ENCODE measurements at regions not wholly inside any gene's neighbourhood (a gene's known extent, or its start where the extent isn't known, plus 50 kb on each side); places are given as distances from the start of the nearest gene placed in this dataset.

DNA sequence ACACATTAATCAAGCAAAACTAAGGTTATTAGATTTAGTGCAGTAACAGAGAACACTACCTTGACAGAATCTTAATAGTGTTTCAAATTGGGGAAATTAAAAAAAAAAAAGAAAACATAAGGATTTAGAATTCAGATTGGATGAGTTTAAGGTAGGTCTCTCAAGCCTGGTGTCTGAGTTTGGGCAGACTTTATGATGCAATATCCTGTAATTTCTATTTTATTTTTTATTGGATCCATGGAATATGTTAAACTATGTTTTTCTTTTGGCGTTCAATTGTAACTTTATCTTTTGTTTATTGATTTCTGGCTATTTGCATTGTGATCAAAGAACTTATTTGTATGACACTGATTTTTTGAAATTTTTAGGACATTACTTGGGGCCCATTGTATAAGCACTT, 394.1 kb upstream of the NETO1 start:
- Histone ChIP-seq H3K79me2 (ENCODE audit: insufficient read depth, low read length) (no peaks in the 10 kb centered on the region), H3K36me3 (ENCODE audit: insufficient read depth, low read length) (no peaks in the 10 kb centered on the region), H3K4me3 (ENCODE audit: insufficient read depth, low read length) (no peak overlapping the region), H2AFZ (ENCODE audit: low read length) (no peak overlapping the region), H3K4me1 (ENCODE audit: insufficient read depth, low read length) (no peaks in the 10 kb centered on the region), H3K27ac (ENCODE audit: low read depth, low read length) (no peak overlapping the region), H4K20me1 (ENCODE audit: insufficient read depth, low read length) (no peaks in the 10 kb centered on the region), H3K4me2 (ENCODE audit: insufficient read depth, low read length) (no peak overlapping the region), H3K9me3 (ENCODE audit: low read depth, low read length) (no peaks in the 10 kb centered on the region), H3K27me3 (ENCODE audit: insufficient read depth, low read length) (no peaks in the 10 kb centered on the region)
- TF ChIP-seq CTCF (IDR thresholded peaks at IDR 0.05; ENCODE audit: extremely low read depth, low read depth, low read length): no peak
- no peak for DNase-seq (ENCODE audit: insufficient read length, low spot score, missing footprints)

- H4K20me1 ChIP-seq (ENCODE audit: insufficient read depth, low read length): no peaks in the 10 kb centered on the region
- no peak overlapping the region for H3K4me2 ChIP-seq (ENCODE audit: insufficient read depth, low read length)
- H3K27me3 ChIP-seq (ENCODE audit: insufficient read depth, low read length): no peaks in the 10 kb centered on the region
- H3K36me3 ChIP-seq (ENCODE audit: insufficient read depth, low read length): no peaks in the 10 kb centered on the region
- H3K9me3 ChIP-seq (ENCODE audit: low read depth, low read length): no peaks in the 10 kb centered on the region
- H2AFZ ChIP-seq (ENCODE audit: low read length): no peak overlapping the region
- H3K4me3 ChIP-seq (ENCODE audit: insufficient read depth, low read length): no peak overlapping the region
- no peak for DNase-seq (ENCODE audit: insufficient read length, low spot score, missing footprints)
- H3K4me1 ChIP-seq (ENCODE audit: insufficient read depth, low read length): no peaks in the 10 kb centered on the region
- no peak for TF ChIP-seq CTCF (IDR thresholded peaks at IDR 0.05; ENCODE audit: extremely low read depth, low read depth, low read length)
- H3K27ac ChIP-seq (ENCODE audit: low read depth, low read length): no peak overlapping the region
- H3K79me2 ChIP-seq (ENCODE audit: insufficient read depth, low read length): no peaks in the 10 kb centered on the region
Observed at GRCh38 chr18:73261243-73261642, 393.5 kb upstream of the NETO1 start.

- Histone ChIP-seq H3K27ac (ENCODE audit: low read depth, low read length) (no peak overlapping the region), H3K36me3 (ENCODE audit: insufficient read depth, low read length) (no peaks in the 10 kb centered on the region), H3K4me3 (ENCODE audit: insufficient read depth, low read length) (no peak overlapping the region), H3K4me2 (ENCODE audit: insufficient read depth, low read length) (no peak overlapping the region), H3K27me3 (ENCODE audit: insufficient read depth, low read length) (no peaks in the 10 kb centered on the region), H2AFZ (ENCODE audit: low read length) (no peak overlapping the region), H3K9me3 (ENCODE audit: low read depth, low read length) (no peaks in the 10 kb centered on the region), H4K20me1 (ENCODE audit: insufficient read depth, low read length) (no peaks in the 10 kb centered on the region), H3K79me2 (ENCODE audit: insufficient read depth, low read length) (no peaks in the 10 kb centered on the region), H3K4me1 (ENCODE audit: insufficient read depth, low read length) (no peaks in the 10 kb centered on the region)
- DNase-seq (ENCODE audit: insufficient read length, low spot score, missing footprints): no peak
- TF ChIP-seq CTCF (IDR thresholded peaks at IDR 0.05; ENCODE audit: extremely low read depth, low read depth, low read length): no peak
Observed at GRCh38 chr18:73258375-73259087, 390.7 kb upstream of the NETO1 start.

DNA sequence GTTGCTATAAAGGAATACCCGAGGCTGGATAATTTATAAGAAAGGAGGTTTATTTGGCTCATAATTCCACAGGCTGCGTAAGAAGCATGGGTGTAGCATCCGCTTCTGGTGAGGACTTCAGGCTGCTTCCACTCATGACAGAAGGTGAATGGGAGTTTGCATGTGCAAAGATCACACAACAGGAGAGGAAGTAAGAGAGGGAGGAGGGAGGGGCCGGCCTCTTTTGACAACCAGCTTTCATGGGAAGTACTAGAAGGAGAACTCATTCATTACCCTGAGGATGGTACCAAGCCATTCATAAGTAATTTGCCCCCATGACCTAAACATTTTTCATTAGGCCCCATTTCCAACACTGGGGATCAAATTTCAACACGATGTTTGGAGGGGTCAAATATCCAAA, 386.8 kb upstream of the NETO1 start:
- Histone ChIP-seq H2AFZ (ENCODE audit: low read length) (no peak overlapping the region), H3K79me2 (ENCODE audit: insufficient read depth, low read length) (no peaks in the 10 kb centered on the region), H3K27ac (ENCODE audit: low read depth, low read length) (no peak overlapping the region), H3K4me1 (ENCODE audit: insufficient read depth, low read length) (no peaks in the 10 kb centered on the region), H4K20me1 (ENCODE audit: insufficient read depth, low read length) (no peaks in the 10 kb centered on the region), H3K4me3 (ENCODE audit: insufficient read depth, low read length) (no peak overlapping the region), H3K9me3 (ENCODE audit: low read depth, low read length) (no peaks in the 10 kb centered on the region), H3K4me2 (ENCODE audit: insufficient read depth, low read length) (no peak overlapping the region), H3K36me3 (ENCODE audit: insufficient read depth, low read length) (no peaks in the 10 kb centered on the region), H3K27me3 (ENCODE audit: insufficient read depth, low read length) (no peaks in the 10 kb centered on the region)
- no peak for DNase-seq (ENCODE audit: insufficient read length, low spot score, missing footprints)
- no peak for TF ChIP-seq CTCF (IDR thresholded peaks at IDR 0.05; ENCODE audit: extremely low read depth, low read depth, low read length)

Measured in osteoblast (primary cell).